H1 (cell line): ENCODE measurements at regions not wholly inside any gene's neighbourhood (a gene's known extent, or its start where the extent isn't known, plus 50 kb on each side); places are given as distances from the start of the nearest gene placed in this dataset.

Source experiments
- EGR1 ChIP-seq: IDR thresholded peaks from 2 replicates; pipeline ENCODE4 v1.6.1; 2011; ENCODE audit warnings: low read depth, low read length, borderline replicate concordance
- RAD21 ChIP-seq, 2 experiments: IDR thresholded peaks in 1 of 2; conservative IDR thresholded peaks in 1 of 2; 2 replicates each; pipeline ENCODE4 v1.6.1; 2011; ENCODE audit warnings: low read depth in 2 of 2, low read length in 2 of 2, improper control_type of control experiment in 1 of 2, inconsistent platforms in 1 of 2, mild to moderate bottlenecking in 1 of 2, moderate library complexity in 1 of 2
- SP1 ChIP-seq: IDR thresholded peaks from 2 replicates; pipeline ENCODE4 v1.6.1; 2011; ENCODE audit warnings: low read depth, low read length
- TF ChIP-seq, protein P1 (sequence below): IDR thresholded peaks from 2 replicates; pipeline ENCODE4 v1.6.1; 2012; ENCODE audit warnings: low read length, inconsistent platforms
- TF ChIP-seq, protein P2 (sequence below): fragments of 300-600 bp; sonication (generic); IDR thresholded peaks from 2 replicates; pipeline ENCODE4 v1.7.1; 2012; ENCODE audit warnings: low read length, moderate library complexity, mild to moderate bottlenecking, inconsistent platforms; ENCODE audit not compliant: insufficient replicate concordance

DNA sequence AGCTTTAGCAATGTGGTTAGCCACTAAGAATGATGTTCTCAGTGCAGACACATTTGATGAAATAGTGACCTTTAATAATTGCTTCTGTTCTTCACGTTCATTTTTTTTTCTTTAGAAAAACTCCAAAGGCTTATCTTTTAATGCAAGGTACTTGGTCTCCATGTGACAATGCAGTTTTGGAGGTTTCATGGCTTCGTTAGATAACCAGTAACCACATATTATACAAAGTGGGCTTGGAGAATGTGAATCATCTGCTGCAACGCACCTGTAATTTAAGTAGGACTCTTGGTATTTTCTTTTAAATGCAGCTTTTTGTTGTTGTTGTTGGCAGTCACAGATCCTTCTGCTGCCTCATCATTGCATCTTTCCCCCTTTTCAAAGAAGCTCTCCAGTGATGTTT lies 1606.3 kb downstream of the SUCLG1 start (continued):
- TF ChIP-seq RAD21 (IDR thresholded peaks at IDR 0.05 in 1 of 2, conservative IDR thresholded peaks at IDR 0.05 in 1 of 2; ENCODE audit: low read depth in 2 of 2, low read length in 2 of 2) (no peak), EGR1 (no peak), SP1 (no peak)
- TF ChIP-seq, protein P1, sequence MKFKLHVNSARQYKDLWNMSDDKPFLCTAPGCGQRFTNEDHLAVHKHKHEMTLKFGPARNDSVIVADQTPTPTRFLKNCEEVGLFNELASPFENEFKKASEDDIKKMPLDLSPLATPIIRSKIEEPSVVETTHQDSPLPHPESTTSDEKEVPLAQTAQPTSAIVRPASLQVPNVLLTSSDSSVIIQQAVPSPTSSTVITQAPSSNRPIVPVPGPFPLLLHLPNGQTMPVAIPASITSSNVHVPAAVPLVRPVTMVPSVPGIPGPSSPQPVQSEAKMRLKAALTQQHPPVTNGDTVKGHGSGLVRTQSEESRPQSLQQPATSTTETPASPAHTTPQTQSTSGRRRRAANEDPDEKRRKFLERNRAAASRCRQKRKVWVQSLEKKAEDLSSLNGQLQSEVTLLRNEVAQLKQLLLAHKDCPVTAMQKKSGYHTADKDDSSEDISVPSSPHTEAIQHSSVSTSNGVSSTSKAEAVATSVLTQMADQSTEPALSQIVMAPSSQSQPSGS = no peak
- TF ChIP-seq, protein P2, sequence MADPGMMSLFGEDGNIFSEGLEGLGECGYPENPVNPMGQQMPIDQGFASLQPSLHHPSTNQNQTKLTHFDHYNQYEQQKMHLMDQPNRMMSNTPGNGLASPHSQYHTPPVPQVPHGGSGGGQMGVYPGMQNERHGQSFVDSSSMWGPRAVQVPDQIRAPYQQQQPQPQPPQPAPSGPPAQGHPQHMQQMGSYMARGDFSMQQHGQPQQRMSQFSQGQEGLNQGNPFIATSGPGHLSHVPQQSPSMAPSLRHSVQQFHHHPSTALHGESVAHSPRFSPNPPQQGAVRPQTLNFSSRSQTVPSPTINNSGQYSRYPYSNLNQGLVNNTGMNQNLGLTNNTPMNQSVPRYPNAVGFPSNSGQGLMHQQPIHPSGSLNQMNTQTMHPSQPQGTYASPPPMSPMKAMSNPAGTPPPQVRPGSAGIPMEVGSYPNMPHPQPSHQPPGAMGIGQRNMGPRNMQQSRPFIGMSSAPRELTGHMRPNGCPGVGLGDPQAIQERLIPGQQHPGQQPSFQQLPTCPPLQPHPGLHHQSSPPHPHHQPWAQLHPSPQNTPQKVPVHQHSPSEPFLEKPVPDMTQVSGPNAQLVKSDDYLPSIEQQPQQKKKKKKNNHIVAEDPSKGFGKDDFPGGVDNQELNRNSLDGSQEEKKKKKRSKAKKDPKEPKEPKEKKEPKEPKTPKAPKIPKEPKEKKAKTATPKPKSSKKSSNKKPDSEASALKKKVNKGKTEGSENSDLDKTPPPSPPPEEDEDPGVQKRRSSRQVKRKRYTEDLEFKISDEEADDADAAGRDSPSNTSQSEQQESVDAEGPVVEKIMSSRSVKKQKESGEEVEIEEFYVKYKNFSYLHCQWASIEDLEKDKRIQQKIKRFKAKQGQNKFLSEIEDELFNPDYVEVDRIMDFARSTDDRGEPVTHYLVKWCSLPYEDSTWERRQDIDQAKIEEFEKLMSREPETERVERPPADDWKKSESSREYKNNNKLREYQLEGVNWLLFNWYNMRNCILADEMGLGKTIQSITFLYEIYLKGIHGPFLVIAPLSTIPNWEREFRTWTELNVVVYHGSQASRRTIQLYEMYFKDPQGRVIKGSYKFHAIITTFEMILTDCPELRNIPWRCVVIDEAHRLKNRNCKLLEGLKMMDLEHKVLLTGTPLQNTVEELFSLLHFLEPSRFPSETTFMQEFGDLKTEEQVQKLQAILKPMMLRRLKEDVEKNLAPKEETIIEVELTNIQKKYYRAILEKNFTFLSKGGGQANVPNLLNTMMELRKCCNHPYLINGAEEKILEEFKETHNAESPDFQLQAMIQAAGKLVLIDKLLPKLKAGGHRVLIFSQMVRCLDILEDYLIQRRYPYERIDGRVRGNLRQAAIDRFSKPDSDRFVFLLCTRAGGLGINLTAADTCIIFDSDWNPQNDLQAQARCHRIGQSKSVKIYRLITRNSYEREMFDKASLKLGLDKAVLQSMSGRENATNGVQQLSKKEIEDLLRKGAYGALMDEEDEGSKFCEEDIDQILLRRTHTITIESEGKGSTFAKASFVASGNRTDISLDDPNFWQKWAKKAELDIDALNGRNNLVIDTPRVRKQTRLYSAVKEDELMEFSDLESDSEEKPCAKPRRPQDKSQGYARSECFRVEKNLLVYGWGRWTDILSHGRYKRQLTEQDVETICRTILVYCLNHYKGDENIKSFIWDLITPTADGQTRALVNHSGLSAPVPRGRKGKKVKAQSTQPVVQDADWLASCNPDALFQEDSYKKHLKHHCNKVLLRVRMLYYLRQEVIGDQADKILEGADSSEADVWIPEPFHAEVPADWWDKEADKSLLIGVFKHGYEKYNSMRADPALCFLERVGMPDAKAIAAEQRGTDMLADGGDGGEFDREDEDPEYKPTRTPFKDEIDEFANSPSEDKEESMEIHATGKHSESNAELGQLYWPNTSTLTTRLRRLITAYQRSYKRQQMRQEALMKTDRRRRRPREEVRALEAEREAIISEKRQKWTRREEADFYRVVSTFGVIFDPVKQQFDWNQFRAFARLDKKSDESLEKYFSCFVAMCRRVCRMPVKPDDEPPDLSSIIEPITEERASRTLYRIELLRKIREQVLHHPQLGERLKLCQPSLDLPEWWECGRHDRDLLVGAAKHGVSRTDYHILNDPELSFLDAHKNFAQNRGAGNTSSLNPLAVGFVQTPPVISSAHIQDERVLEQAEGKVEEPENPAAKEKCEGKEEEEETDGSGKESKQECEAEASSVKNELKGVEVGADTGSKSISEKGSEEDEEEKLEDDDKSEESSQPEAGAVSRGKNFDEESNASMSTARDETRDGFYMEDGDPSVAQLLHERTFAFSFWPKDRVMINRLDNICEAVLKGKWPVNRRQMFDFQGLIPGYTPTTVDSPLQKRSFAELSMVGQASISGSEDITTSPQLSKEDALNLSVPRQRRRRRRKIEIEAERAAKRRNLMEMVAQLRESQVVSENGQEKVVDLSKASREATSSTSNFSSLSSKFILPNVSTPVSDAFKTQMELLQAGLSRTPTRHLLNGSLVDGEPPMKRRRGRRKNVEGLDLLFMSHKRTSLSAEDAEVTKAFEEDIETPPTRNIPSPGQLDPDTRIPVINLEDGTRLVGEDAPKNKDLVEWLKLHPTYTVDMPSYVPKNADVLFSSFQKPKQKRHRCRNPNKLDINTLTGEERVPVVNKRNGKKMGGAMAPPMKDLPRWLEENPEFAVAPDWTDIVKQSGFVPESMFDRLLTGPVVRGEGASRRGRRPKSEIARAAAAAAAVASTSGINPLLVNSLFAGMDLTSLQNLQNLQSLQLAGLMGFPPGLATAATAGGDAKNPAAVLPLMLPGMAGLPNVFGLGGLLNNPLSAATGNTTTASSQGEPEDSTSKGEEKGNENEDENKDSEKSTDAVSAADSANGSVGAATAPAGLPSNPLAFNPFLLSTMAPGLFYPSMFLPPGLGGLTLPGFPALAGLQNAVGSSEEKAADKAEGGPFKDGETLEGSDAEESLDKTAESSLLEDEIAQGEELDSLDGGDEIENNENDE = no peak
- TF ChIP-seq, all 59 proteins: peak for 0
